Erythroblast (primary cell): ENCODE measurements at regions not wholly inside any gene's neighbourhood (a gene's known extent, or its start where the extent isn't known, plus 50 kb on each side); places are given as distances from the start of the nearest gene placed in this dataset.

ENCODE experiments used
- GATA1 ChIP-seq: IDR thresholded peaks from 2 replicates; pipeline ENCODE4 v1.6.1; 2011; ENCODE audit warnings: low read depth, mild to moderate bottlenecking, control low read depth, low read length, moderate library complexity
- POLR2A ChIP-seq: IDR thresholded peaks from 2 replicates; pipeline ENCODE4 v1.6.1; 2011; ENCODE audit warnings: mild to moderate bottlenecking, low read length

DNA sequence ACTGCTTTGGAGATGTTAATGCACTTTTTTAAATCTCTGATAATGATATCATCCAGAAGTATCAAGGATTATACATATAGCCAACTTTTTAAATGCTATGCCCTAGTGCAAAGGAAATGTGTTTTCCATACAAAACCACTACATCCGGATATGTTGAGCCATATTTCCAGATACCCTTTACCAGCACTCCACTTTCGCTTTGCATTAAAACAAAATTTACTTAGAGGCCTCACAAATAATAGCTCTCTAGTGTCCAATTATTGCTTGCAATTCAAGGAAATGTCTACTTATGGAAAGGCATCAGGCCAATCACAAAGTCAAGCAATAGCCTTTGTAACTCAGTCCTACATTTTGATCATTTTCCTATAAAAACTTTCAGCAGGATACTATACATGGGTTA is 1072.8 kb upstream of the INTU start:
- no peak for TF ChIP-seq POLR2A
- no peak for TF ChIP-seq GATA1
